Right lobe of liver (tissue), 6 donors: ENCODE measurements at regions not wholly inside any gene's neighbourhood (a gene's known extent, or its start where the extent isn't known, plus 50 kb on each side); places are given as distances from the start of the nearest gene placed in this dataset.

Source experiments
- ATAC-seq, 4 donors: fragments of 200-7000 bp; cut with Tn5 transposase; one replicate each; pipeline ENCODE4 v1.9.1; 2020; ENCODE audit warnings: mild to moderate bottlenecking in 4 of 4, moderate library complexity in 4 of 4
- DNase-seq, 3 donors: peaks; one replicate each; pipeline ENCODE4 v3.0.0-alpha.2; 2020
- H3K27ac ChIP-seq, 3 donors: fragments of 200-600 bp; one replicate each; pipeline ENCODE4 v1.8.0; 2022
- H3K27me3 ChIP-seq, 2 donors: fragments of 200-600 bp; one replicate each; pipeline ENCODE4 v1.8.0; 2022
- H3K36me3 ChIP-seq, 4 donors: fragments of 200-600 bp; sonication (generic) in 1 of 4; one replicate each; pipeline versions ENCODE4 v1.5.1 to v1.8.0; 2017 to 2022; ENCODE audit warnings: control low read depth in 1 of 4
- H3K4me1 ChIP-seq, 4 donors: fragments of 200-600 bp; sonication (generic) in 1 of 4; one replicate each; pipeline versions ENCODE4 v1.5.1 to v1.8.0; 2017 to 2022; ENCODE audit warnings: control low read depth in 1 of 4
- H3K4me3 ChIP-seq, 3 donors: fragments of 200-600 bp; one replicate each; pipeline ENCODE4 v1.8.0; 2022
- H3K9me3 ChIP-seq, 4 donors: fragments of 200-600 bp; sonication (generic) in 1 of 4; one replicate each; pipeline versions ENCODE4 v1.5.1 to v1.8.0; 2017 to 2022; ENCODE audit warnings: control low read depth in 1 of 4
- POLR2A ChIP-seq: fragments of 450-650 bp; IDR thresholded peaks from one replicate; pipeline ENCODE4 v1.6.1; 2017; ENCODE audit warnings: antibody characterized with exemption, mild to moderate bottlenecking
- WGBS: methylation state at CpG from one replicate; pipeline ENCODE4 v1.1.6; 2018; ENCODE audit warnings: low coverage, low lambda C conversion rate; ENCODE audit not compliant: insufficient coverage; ENCODE audit errors: missing lambda C conversion rate; 5-methylcytosine and 5-hydroxymethylcytosine counted together
- intact Hi-C, 2 donors: fragments of 100-400 bp; cut with DNase I; formaldehyde crosslinking; loops; one replicate each; pipeline versions ENCODE4 v1.11.2 to v1.14.1; 2022
- TF ChIP-seq, protein P1 (sequence below), 4 donors: fragments of 200-600 bp in 3 of 4; fragments of 450-650 bp in 1 of 4; IDR thresholded peaks; one replicate each; pipeline versions ENCODE4 v1.5.1 to v1.8.0; 2016 to 2022; ENCODE audit warnings: antibody characterized with exemption in 4 of 4, mild to moderate bottlenecking in 2 of 4
- donor health status: DM: no; HTN: yes; CAD: no.
- donor health status: DM: no; HTN: no; CAD: no.
- donor health status: DM: no; HTN: no; CAD: no.
- donor health status: DM: no; HTN: yes; CAD: no.
- donor health status: DM: no; HTN: yes; CAD: no.

DNA sequence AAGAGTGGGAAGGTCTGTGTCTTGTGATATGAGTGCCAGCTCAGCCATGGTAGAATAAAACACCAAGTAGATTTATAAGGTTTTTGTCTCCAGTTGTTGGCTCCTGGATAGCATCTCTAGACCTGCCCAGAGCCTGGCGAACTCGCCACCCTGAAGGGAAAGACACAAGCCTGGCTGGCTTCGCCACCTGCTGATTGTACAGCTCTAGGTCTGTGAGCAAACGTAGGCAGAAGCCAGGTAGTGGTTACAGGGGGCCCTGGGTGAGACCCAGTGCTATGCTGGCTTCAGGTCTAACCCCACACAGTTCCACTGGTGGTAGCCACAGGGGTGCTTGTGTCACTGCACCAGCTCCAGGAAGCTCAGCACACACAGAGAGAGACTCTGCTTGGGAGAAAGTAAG, 100.5 kb downstream of the BLTP1 start:
- Histone ChIP-seq H3K4me1 (peaks cover 0 to 13% (median 0%) of the 10 kb centered on the region in 4 donors), H3K27me3 (no peaks in the 10 kb centered on the region), H3K9me3 (no peaks in the 10 kb centered on the region), H3K4me3 (no peak overlapping the region), H3K36me3 (peaks cover 0 to 41% (median 12%) of the 10 kb centered on the region in 4 donors), H3K27ac (no peak overlapping the region)
- 92% methylated on average over 2 of the region's 4 CpGs for WGBS
- TF ChIP-seq POLR2A: no peak
- TF ChIP-seq, protein P1, sequence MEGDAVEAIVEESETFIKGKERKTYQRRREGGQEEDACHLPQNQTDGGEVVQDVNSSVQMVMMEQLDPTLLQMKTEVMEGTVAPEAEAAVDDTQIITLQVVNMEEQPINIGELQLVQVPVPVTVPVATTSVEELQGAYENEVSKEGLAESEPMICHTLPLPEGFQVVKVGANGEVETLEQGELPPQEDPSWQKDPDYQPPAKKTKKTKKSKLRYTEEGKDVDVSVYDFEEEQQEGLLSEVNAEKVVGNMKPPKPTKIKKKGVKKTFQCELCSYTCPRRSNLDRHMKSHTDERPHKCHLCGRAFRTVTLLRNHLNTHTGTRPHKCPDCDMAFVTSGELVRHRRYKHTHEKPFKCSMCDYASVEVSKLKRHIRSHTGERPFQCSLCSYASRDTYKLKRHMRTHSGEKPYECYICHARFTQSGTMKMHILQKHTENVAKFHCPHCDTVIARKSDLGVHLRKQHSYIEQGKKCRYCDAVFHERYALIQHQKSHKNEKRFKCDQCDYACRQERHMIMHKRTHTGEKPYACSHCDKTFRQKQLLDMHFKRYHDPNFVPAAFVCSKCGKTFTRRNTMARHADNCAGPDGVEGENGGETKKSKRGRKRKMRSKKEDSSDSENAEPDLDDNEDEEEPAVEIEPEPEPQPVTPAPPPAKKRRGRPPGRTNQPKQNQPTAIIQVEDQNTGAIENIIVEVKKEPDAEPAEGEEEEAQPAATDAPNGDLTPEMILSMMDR (IDR thresholded peaks at IDR 0.05): no peak
- intact Hi-C loops: no loop called here
- no peak for DNase-seq
- no peak for ATAC-seq

DNA sequence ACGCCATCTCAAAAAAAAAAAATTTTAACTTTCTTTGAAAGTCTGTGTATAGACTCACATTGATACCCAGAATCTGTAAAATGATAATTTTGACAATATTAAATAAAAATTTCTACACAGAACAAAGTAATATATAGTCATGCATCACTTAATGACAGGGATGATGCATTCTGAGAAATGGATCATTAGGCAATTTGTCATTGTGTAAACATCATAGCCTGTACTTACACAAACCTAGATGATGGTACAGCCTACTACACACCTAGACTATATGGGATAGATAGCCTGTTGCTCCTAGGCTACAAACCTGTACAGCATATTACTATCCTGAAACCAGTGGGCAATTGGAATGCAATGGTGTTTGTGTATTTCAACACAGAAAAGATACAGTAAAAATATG, 107.7 kb downstream of the BLTP1 start:
- Histone ChIP-seq H3K4me1 (no peaks in the 10 kb centered on the region), H3K9me3 (no peaks in the 10 kb centered on the region), H3K27ac (no peak overlapping the region), H3K36me3 (peaks cover 0 to 51% (median 12%) of the 10 kb centered on the region in 4 donors), H3K4me3 (no peak overlapping the region), H3K27me3 (no peaks in the 10 kb centered on the region)
- 86% methylated on average over 1 of the region's 1 CpG for WGBS
- TF ChIP-seq, protein P1 (IDR thresholded peaks at IDR 0.05): no peak
- no peak for TF ChIP-seq POLR2A
- no peak for ATAC-seq
- no peak for DNase-seq
- intact Hi-C loops: no loop called here

DNA sequence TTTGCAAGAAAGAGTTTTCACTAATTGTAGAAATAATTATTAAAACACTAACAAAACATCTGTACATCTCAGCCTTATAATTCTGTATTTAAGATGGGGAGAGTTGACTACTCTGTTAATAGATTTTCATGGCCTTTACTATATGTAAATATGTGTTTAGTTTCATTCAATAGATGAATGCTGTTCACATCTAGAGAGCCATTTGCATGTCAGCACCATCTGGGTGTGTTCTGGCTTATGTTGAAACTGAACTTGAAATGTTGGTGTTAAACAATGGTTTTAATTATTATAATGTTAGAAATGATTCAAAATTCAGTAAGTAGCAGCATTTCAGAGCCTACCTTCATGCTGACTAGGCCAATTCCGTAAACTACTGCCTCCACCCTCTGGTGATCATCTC, 102.5 kb upstream of the ADAD1 start:
- Histone ChIP-seq H3K36me3 (peaks cover 0 to 11% (median 1%) of the 10 kb centered on the region in 4 donors), H3K4me1 (no peaks in the 10 kb centered on the region)

DNA sequence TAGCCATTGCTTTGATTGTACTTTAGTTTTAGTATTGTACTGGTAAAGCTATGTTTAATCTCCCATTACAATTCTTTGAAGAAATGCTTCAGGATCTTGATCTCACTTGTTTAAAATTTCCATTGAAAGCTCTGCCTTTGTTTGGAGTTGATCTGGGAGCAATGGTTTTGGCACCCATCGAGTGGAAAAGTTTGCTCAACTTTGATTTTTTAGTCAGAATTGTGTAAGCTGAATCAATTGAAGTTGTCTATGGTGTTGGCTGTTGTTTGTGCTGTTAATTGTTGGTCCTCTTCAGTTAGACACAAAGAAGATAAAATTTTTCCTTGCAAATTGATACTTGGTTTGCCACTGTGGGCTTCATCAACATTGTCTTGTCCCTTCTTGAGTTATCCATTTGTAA, 99.8 kb upstream of the ADAD1 start:
- WGBS: 18% methylated on average over 1 of the region's 1 CpG

More for the DNA sequence above, 102.5 kb upstream of the ADAD1 start:
- TF ChIP-seq, protein P1 (IDR thresholded peaks at IDR 0.05): no peak
- TF ChIP-seq POLR2A: no peak
- DNase-seq (no peak), ATAC-seq (no peak)
- 92% methylated on average over 1 of the region's 1 CpG for WGBS
- Histone ChIP-seq H3K27me3 (no peaks in the 10 kb centered on the region), H3K27ac (no peak overlapping the region), H3K9me3 (no peaks in the 10 kb centered on the region), H3K4me3 (no peak overlapping the region)
- intact Hi-C loops: no loop called here

More for the DNA sequence above, 99.8 kb upstream of the ADAD1 start:
- peak in 1 of 4 donors; percentile 56 for ATAC-seq
- TF ChIP-seq, protein P1 (IDR thresholded peaks at IDR 0.05): no peak
- no peak for TF ChIP-seq POLR2A
- no peak for DNase-seq
- H3K4me1 ChIP-seq: no peaks in the 10 kb centered on the region
- no peak overlapping the region for H3K4me3 ChIP-seq
- no peak overlapping the region for H3K27ac ChIP-seq
- peaks cover 0 to 10% (median 2%) of the 10 kb centered on the region in 4 donors for H3K36me3 ChIP-seq
- H3K27me3 ChIP-seq: no peaks in the 10 kb centered on the region
- intact Hi-C loops: no loop called here
- no peaks in the 10 kb centered on the region for H3K9me3 ChIP-seq
